Adrenal gland (tissue), 5 donors: ENCODE measurements at regions not wholly inside any gene's neighbourhood (a gene's known extent, or its start where the extent isn't known, plus 50 kb on each side); places are given as distances from the start of the nearest gene placed in this dataset.

ENCODE experiments used
- POLR2A ChIP-seq, 2 donors: fragments of 450-650 bp; IDR thresholded peaks; one replicate each; pipeline ENCODE4 v1.6.1; 2017; ENCODE audit warnings: antibody characterized with exemption in 2 of 2, mild to moderate bottlenecking in 2 of 2, moderate library complexity in 1 of 2
- TF ChIP-seq, protein P1 (sequence below), 6 experiments: fragments of 450-650 bp in 4 of 6; fragments of 200-600 bp in 2 of 6; sonication (generic) in 1 of 6; IDR thresholded peaks; 1 replicate in 5 of 6; 2 replicates in 1 of 6; pipeline versions ENCODE4 v1.5.1 to v1.8.0; 2016 to 2021; ENCODE audit warnings: antibody characterized with exemption in 6 of 6, mild to moderate bottlenecking in 2 of 6, moderate library complexity in 1 of 6
- donor health status: DM: no; HTN: no; CAD: no.

DNA sequence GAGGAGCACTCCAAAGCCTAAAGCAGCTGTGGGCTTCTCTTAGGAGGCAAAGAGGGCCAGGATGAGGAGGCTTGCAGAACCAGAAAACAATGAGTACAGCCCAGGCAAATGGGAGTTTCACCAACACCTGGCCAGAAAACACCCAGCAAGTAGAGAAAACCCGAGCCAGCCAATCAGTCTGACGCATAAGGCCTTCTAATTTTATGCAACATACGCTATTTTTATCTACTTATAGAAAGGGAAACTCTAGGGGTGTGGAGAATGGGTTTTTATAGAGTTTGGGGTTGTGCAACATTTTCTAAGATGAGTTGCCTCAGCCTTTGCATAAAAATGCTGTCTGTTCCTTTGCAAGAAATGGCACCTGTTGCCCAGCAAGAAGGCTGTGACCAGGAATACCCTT lies 529.0 kb upstream of the CDH5 start:
- TF ChIP-seq, protein P1, sequence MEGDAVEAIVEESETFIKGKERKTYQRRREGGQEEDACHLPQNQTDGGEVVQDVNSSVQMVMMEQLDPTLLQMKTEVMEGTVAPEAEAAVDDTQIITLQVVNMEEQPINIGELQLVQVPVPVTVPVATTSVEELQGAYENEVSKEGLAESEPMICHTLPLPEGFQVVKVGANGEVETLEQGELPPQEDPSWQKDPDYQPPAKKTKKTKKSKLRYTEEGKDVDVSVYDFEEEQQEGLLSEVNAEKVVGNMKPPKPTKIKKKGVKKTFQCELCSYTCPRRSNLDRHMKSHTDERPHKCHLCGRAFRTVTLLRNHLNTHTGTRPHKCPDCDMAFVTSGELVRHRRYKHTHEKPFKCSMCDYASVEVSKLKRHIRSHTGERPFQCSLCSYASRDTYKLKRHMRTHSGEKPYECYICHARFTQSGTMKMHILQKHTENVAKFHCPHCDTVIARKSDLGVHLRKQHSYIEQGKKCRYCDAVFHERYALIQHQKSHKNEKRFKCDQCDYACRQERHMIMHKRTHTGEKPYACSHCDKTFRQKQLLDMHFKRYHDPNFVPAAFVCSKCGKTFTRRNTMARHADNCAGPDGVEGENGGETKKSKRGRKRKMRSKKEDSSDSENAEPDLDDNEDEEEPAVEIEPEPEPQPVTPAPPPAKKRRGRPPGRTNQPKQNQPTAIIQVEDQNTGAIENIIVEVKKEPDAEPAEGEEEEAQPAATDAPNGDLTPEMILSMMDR (IDR thresholded peaks at IDR 0.05): no peak
- TF ChIP-seq POLR2A (IDR thresholded peaks at IDR 0.05): no peak
